Erythroblast (primary cell): ENCODE measurements at regions not wholly inside any gene's neighbourhood (a gene's known extent, or its start where the extent isn't known, plus 50 kb on each side); places are given as distances from the start of the nearest gene placed in this dataset.

ENCODE experiments used
- GATA1 ChIP-seq: IDR thresholded peaks from 2 replicates; pipeline ENCODE4 v1.6.1; 2011; ENCODE audit warnings: low read depth, mild to moderate bottlenecking, control low read depth, low read length, moderate library complexity
- POLR2A ChIP-seq: IDR thresholded peaks from 2 replicates; pipeline ENCODE4 v1.6.1; 2011; ENCODE audit warnings: mild to moderate bottlenecking, low read length

DNA sequence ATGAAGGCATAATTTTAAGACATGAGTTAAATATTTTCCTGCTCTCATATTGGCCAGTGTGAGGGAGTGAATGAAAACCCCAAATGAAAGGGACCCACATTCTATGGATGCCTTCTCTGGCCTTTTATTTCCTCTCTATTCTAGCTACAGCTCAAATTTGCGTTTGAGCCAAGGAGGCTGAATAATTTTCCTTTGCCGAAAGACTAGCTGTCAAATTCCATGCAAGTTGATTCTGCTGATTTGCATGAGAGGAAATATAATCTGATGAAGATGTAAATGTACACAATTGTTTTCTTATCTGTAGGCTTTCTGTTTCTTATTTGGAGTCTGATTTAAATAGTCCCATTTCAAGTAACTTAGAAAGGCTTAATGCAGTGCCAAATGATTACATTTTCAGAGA, 438.4 kb upstream of the SPRED2 start:
- TF ChIP-seq POLR2A = no peak
- no peak for TF ChIP-seq GATA1
